Endothelial cell of umbilical vein (primary cell): ENCODE measurements at regions not wholly inside any gene's neighbourhood (a gene's known extent, or its start where the extent isn't known, plus 50 kb on each side); places are given as distances from the start of the nearest gene placed in this dataset.

Experiments
- BruUV-seq: library from RNA; stranded (reverse); fragments of 400-500 nt; replicated peaks from 2 replicates; lab custom pipeline; 2021; lab: Mats Ljungman, UMichigan
- CTCF ChIA-PET: fragments of 300-600, 350-600 bp; sonication (Branson Sonifier 250); formaldehyde crosslinking; loops from one replicate; lab custom pipeline; 2021; ENCODE audit warnings: antibody characterized with exemption, inconsistent platforms; lab: Charles Lee
- POLR2A ChIA-PET: fragments of 300-600, 350-600 bp; sonication (Branson Sonifier 250); formaldehyde crosslinking; loops from one replicate; lab custom pipeline; 2021; ENCODE audit warnings: antibody characterized with exemption, inconsistent platforms; lab: Charles Lee
- DNase-seq: peaks from one replicate; pipeline ENCODE4 v3.0.0-alpha.2; 2011; ENCODE audit warnings: low read depth, low spot score
- FAIRE-seq: peaks from 2 replicates; lab custom pipeline; 2011; peaks lifted over from hg19 to GRCh38; lab: Jason Lieb, UNC
- H2AFZ ChIP-seq: 2 replicates; pipeline ENCODE4 v1.6.0; 2012; ENCODE audit warnings: low read depth, low read length, control low read depth, inconsistent platforms
- H3K27ac ChIP-seq: 2 replicates; pipeline ENCODE4 v1.5.1; 2011; ENCODE audit warnings: low read depth, mild to moderate bottlenecking, control low read depth, low read length, moderate library complexity; ENCODE audit not compliant: insufficient read depth
- H3K27me3 ChIP-seq, 2 experiments: 2 replicates each; pipeline versions ENCODE4 v1.6.0 to v1.6.1; 2011; ENCODE audit warnings: low read length in 2 of 2, mixed read lengths in 1 of 2; ENCODE audit not compliant: control insufficient read depth in 2 of 2, insufficient read depth in 2 of 2
- H3K36me3 ChIP-seq, 2 experiments: 2 replicates in 1 of 2; 3 replicates in 1 of 2; pipeline ENCODE4 v1.5.1; 2011; ENCODE audit warnings: low read length in 2 of 2, mild to moderate bottlenecking in 1 of 2, moderate library complexity in 1 of 2; ENCODE audit not compliant: control insufficient read depth in 2 of 2, insufficient read depth in 2 of 2; ENCODE audit errors: extremely low read depth in 1 of 2
- H3K4me1 ChIP-seq: 3 replicates; pipeline ENCODE4 v1.5.1; 2011; ENCODE audit warnings: mild to moderate bottlenecking, low read length; ENCODE audit not compliant: control insufficient read depth, insufficient read depth; ENCODE audit errors: extremely low read depth
- H3K4me2 ChIP-seq: 2 replicates; pipeline ENCODE4 v1.6.1; 2011; ENCODE audit warnings: low read length, control low read depth, mixed read lengths; ENCODE audit not compliant: insufficient read depth
- H3K4me3 ChIP-seq, 3 experiments: fragments of 200-600 bp in 1 of 3; sonication (generic), shearing (Covaris generic) in 1 of 3; replicated peaks in 1 of 3; 2 replicates each; pipeline ENCODE4 v1.5.1; 2011 to 2016; ENCODE audit warnings: control low read depth in 3 of 3, low read length in 3 of 3, mild to moderate bottlenecking in 2 of 3, inconsistent platforms in 1 of 3, low read depth in 1 of 3, moderate library complexity in 1 of 3; ENCODE audit not compliant: insufficient read depth in 1 of 3
- H3K79me2 ChIP-seq: 2 replicates; pipeline ENCODE4 v1.6.0; 2012; ENCODE audit warnings: low read length, inconsistent platforms; ENCODE audit not compliant: control insufficient read depth, insufficient read depth
- H3K9ac ChIP-seq: replicated peaks from 2 replicates; pipeline ENCODE3; 2011; ENCODE audit warnings: low read length, control low read depth; ENCODE audit not compliant: insufficient read depth; ENCODE audit errors: extremely low read depth
- H3K9me1 ChIP-seq: replicated peaks from 3 replicates; pipeline ENCODE4 v1.6.0; 2011; ENCODE audit warnings: mild to moderate bottlenecking, low read length; ENCODE audit not compliant: control insufficient read depth, insufficient read depth; ENCODE audit errors: extremely low read depth
- H3K9me3 ChIP-seq: replicated peaks from 2 replicates; pipeline ENCODE4 v1.5.1; 2012; ENCODE audit warnings: low read length, inconsistent platforms; ENCODE audit not compliant: control insufficient read depth, insufficient read depth
- H4K20me1 ChIP-seq: replicated peaks from 2 replicates; pipeline ENCODE3; 2011; ENCODE audit warnings: mild to moderate bottlenecking, low read length; ENCODE audit not compliant: control insufficient read depth, insufficient read depth; ENCODE audit errors: extremely low read depth
- CTCF ChIP-seq, 2 donors: IDR thresholded peaks; 1 replicate in 1 of 2; 2 replicates in 1 of 2; pipeline ENCODE4 v1.5.1; 2011; ENCODE audit warnings: low read length in 2 of 2, mild to moderate bottlenecking in 2 of 2, moderate library complexity in 2 of 2, control low read depth in 1 of 2, inconsistent platforms in 1 of 2, low read depth in 1 of 2; ENCODE audit not compliant: insufficient read depth in 1 of 2; ENCODE audit errors: extremely low read depth in 1 of 2
- EZH2 ChIP-seq: IDR thresholded peaks from 2 replicates; pipeline ENCODE4 v1.6.1; 2012; ENCODE audit warnings: borderline replicate concordance, low read depth, mild to moderate bottlenecking, moderate library complexity, low read length, inconsistent platforms; ENCODE audit not compliant: severe bottlenecking
- FOS ChIP-seq: IDR thresholded peaks from 2 replicates; pipeline ENCODE4 v1.6.1; 2011; ENCODE audit warnings: mild to moderate bottlenecking, low read length, moderate library complexity, borderline replicate concordance; ENCODE audit not compliant: insufficient read depth
- GATA2 ChIP-seq: IDR thresholded peaks from 2 replicates; pipeline ENCODE4 v1.7.0; 2011; ENCODE audit warnings: low read depth, mild to moderate bottlenecking, moderate library complexity, mixed read lengths, low read length; ENCODE audit not compliant: insufficient read length, insufficient read depth
- JUN ChIP-seq: IDR thresholded peaks from 2 replicates; pipeline ENCODE4 v1.6.1; 2011; ENCODE audit warnings: borderline replicate concordance, low read depth; ENCODE audit not compliant: insufficient read length, insufficient read depth
- MAX ChIP-seq: IDR thresholded peaks from 2 replicates; pipeline ENCODE4 v1.6.1; 2011; ENCODE audit not compliant: insufficient read depth, insufficient read length
- MYC ChIP-seq: IDR thresholded peaks from one replicate; pipeline ENCODE4 v1.6.1; 2011; ENCODE audit warnings: mild to moderate bottlenecking, low read depth, low read length
- POLR2A ChIP-seq: IDR thresholded peaks from 2 replicates; pipeline ENCODE4 v1.6.1; 2012; ENCODE audit warnings: low read depth, mild to moderate bottlenecking, control low read depth, low read length
- POLR2AphosphoS5 ChIP-seq: IDR thresholded peaks from 2 replicates; pipeline ENCODE4 v1.6.1; 2012; ENCODE audit warnings: low read depth, mild to moderate bottlenecking, control low read depth, low read length, moderate library complexity; ENCODE audit not compliant: insufficient read depth
- dilution Hi-C: fragments of 300-500 bp; cut with MboI; formaldehyde crosslinking; loops from one replicate; pipeline ENCODE4 v1.15.0; 2019; ENCODE audit warnings: low sequenced_read_pairs; ENCODE audit not compliant: extremely low pct_ligation_motif_present
- intact Hi-C: fragments of 100-400 bp; cut with micrococcal nuclease; formaldehyde crosslinking; loops from one replicate; pipeline ENCODE4 v1.10.0; 2022

- peaks cover 56% of the 10 kb centered on the region for H3K4me1 ChIP-seq
- ChIA-PET CTCF (interaction anchor here (0.8 to 2.7 kb wide), 5 partner anchors 10 to 43 kb away, joined by 4 to 7 read pairs (median 4); no protein-coding TSS in a partner anchor), POLR2A (no interaction called here)
- H3K4me3 ChIP-seq, result no peak overlapping the region
- H2AFZ ChIP-seq, result peak overlapping the region; percentile 58
- no peaks in the 10 kb centered on the region for H3K36me3 ChIP-seq
- dilution Hi-C loops, result no loop called here
- intact Hi-C loops, result loop anchor here (5.0 kb wide), 2 partner anchors 74 to 214 kb away; no protein-coding TSS in a partner anchor
- TF ChIP-seq MAX, result no peak
- TF ChIP-seq FOS, result peak; percentile 87
- no peak for TF ChIP-seq JUN
- no peak for TF ChIP-seq GATA2
- TF ChIP-seq POLR2AphosphoS5, result peak; percentile 23
- TF ChIP-seq POLR2A, result peak; percentile 27
- TF ChIP-seq CTCF (IDR thresholded peaks at IDR 0.05; ENCODE audit: extremely low read depth in 1 of 2, insufficient read depth in 1 of 2, low read depth in 1 of 2, low read length in 2 of 2), result no peak
- no peak for TF ChIP-seq MYC
- TF ChIP-seq EZH2, result no peak
- H3K4me2 ChIP-seq, result peak overlapping the region; percentile 67
- FAIRE-seq (peak; percentile 77), DNase-seq (peak; percentile 66)
- no peaks in the 10 kb centered on the region for H3K9me3 ChIP-seq
- H3K27ac ChIP-seq, result peak overlapping the region; percentile 96
- no peaks in the 10 kb centered on the region for H4K20me1 ChIP-seq
- H3K79me2 ChIP-seq, result no peaks in the 10 kb centered on the region
- peak overlapping the region; percentile 49 for H3K9ac ChIP-seq
- H3K27me3 ChIP-seq, result no peaks in the 10 kb centered on the region
- no peaks in the 10 kb centered on the region for H3K9me1 ChIP-seq
- TSS peak; percentile 47 for BruUV-seq
Measured at GRCh38 chr18:10057894-10058791, 144.3 kb downstream of the VAPA start.
